ENCODE measurements at regions not wholly inside any gene's neighbourhood (a gene's known extent, or its start where the extent isn't known, plus 50 kb on each side); places are given as distances from the start of the nearest gene placed in this dataset.
"Not testable (repeated sequence)": the region's sequence is repeated elsewhere in the genome, so short reads cannot be mapped to it uniquely, and the experiment has no call there.

GRCh38 chr6:137610702-137611101 lies 116.5 kb upstream of the OLIG3 start:
- DNase-seq, result no peak
- intact Hi-C loops (cut with DNase I), result no loop called here

- DNase-seq, result no peak
- intact Hi-C loops (cut with DNase I), result no loop called here
These were observed 129.1 kb upstream of the OLIG3 start for GRCh38 chr6:137623293-137623692.

GRCh38 chr6:137625100-137625661 lies 131.0 kb upstream of the OLIG3 start:
- no peak for DNase-seq
- intact Hi-C loops (cut with DNase I), result no loop called here

GRCh38 chr6:137625808-137626207 lies 131.6 kb upstream of the OLIG3 start:
- DNase-seq, result no peak
- intact Hi-C loops (cut with DNase I), result no loop called here

GRCh38 chr6:137630666-137631065 lies 136.5 kb upstream of the OLIG3 start:
- intact Hi-C loops (cut with DNase I), result no loop called here
- no peak for DNase-seq

- DNase-seq, result no peak
- intact Hi-C loops (cut with DNase I), result no loop called here
These were observed 137.1 kb upstream of the OLIG3 start for GRCh38 chr6:137631323-137631722.

GRCh38 chr6:137634177-137634576 lies 140.0 kb upstream of the OLIG3 start:
- DNase-seq; intact Hi-C loops (cut with DNase I): not testable (repeated sequence)

GRCh38 chr6:137637121-137637520 lies 142.9 kb upstream of the OLIG3 start:
- intact Hi-C loops (cut with DNase I), result loop anchor here (5.0 kb wide), 1 partner anchor 220 kb away; no protein-coding TSS in a partner anchor
- DNase-seq, result no peak

- DNase-seq, result no peak
- intact Hi-C loops (cut with DNase I), result loop anchor here (5.0 kb wide), 1 partner anchor 222 kb away; no protein-coding TSS in a partner anchor
These were observed 144.9 kb upstream of the OLIG3 start for GRCh38 chr6:137638926-137639706.

GRCh38 chr6:137640086-137640485 lies 145.9 kb upstream of the OLIG3 start:
- DNase-seq, result peak in 2 of 10 donors; percentile 20 to 32
- intact Hi-C loops (cut with DNase I), result loop anchor here (5.0 to 10.0 kb wide), 2 partner anchors 548 to 675 kb away; no protein-coding TSS in a partner anchor

- intact Hi-C loops (cut with DNase I), result loop anchor here (1.0 to 10.0 kb wide), 4 partner anchors 369 to 677 kb away; no protein-coding TSS in a partner anchor
These were observed 147.4 kb upstream of the OLIG3 start for GRCh38 chr6:137641474-137642077.

GRCh38 chr6:137643210-137643609 lies 149.0 kb upstream of the OLIG3 start:
- DNase-seq, result not testable (repeated sequence)
- intact Hi-C loops (cut with DNase I), result loop anchor here (5.0 to 10.0 kb wide), 2 partner anchors 551 to 678 kb away; no protein-coding TSS in a partner anchor

More at GRCh38 chr6:137641474-137642077, 147.4 kb upstream of the OLIG3 start:
- DNase-seq, result peak; percentile 27 to 93 (median 73)

GRCh38 chr6:137643644-137644043 lies 149.4 kb upstream of the OLIG3 start:
- DNase-seq, result not testable (repeated sequence)
- intact Hi-C loops (cut with DNase I), result loop anchor here (5.0 to 10.0 kb wide), 2 partner anchors 551 to 679 kb away; no protein-coding TSS in a partner anchor

- no peak for DNase-seq
- intact Hi-C loops (cut with DNase I), result loop anchor here (10.0 kb wide), 1 partner anchor 681 kb away; no protein-coding TSS in a partner anchor
These were observed 151.7 kb upstream of the OLIG3 start for GRCh38 chr6:137645850-137646249.

- no peak for DNase-seq
These were observed 152.3 kb upstream of the OLIG3 start for GRCh38 chr6:137646484-137646883.

GRCh38 chr6:137647762-137648447 lies 153.7 kb upstream of the OLIG3 start:
- no peak for DNase-seq
- intact Hi-C loops (cut with DNase I), result loop anchor here (10.0 kb wide), 1 partner anchor 683 kb away; no protein-coding TSS in a partner anchor

More at GRCh38 chr6:137646484-137646883, 152.3 kb upstream of the OLIG3 start:
- intact Hi-C loops (cut with DNase I), result loop anchor here (10.0 kb wide), 1 partner anchor 682 kb away; no protein-coding TSS in a partner anchor

- intact Hi-C loops (cut with DNase I), result no loop called here
- no peak for DNase-seq
These were observed 156.5 kb upstream of the OLIG3 start for GRCh38 chr6:137650720-137651119.

GRCh38 chr6:137651178-137651577 lies 157.0 kb upstream of the OLIG3 start:
- intact Hi-C loops (cut with DNase I), result no loop called here
- DNase-seq, result no peak

GRCh38 chr6:137651591-137652335 lies 157.6 kb upstream of the OLIG3 start:
- no peak for DNase-seq
- intact Hi-C loops (cut with DNase I), result no loop called here

Measured in posterior cingulate gyrus (tissue), 11 donors.